ENCODE measurements at regions not wholly inside any gene's neighbourhood (a gene's known extent, or its start where the extent isn't known, plus 50 kb on each side); places are given as distances from the start of the nearest gene placed in this dataset.

GRCh38 chr14:41034969-41035368, 571.7 kb upstream of the LRFN5 start:
- POLR2A ChIA-PET (ENCODE audit: low non-redundant PET), result no interaction called here
- TF ChIP-seq, protein P1, sequence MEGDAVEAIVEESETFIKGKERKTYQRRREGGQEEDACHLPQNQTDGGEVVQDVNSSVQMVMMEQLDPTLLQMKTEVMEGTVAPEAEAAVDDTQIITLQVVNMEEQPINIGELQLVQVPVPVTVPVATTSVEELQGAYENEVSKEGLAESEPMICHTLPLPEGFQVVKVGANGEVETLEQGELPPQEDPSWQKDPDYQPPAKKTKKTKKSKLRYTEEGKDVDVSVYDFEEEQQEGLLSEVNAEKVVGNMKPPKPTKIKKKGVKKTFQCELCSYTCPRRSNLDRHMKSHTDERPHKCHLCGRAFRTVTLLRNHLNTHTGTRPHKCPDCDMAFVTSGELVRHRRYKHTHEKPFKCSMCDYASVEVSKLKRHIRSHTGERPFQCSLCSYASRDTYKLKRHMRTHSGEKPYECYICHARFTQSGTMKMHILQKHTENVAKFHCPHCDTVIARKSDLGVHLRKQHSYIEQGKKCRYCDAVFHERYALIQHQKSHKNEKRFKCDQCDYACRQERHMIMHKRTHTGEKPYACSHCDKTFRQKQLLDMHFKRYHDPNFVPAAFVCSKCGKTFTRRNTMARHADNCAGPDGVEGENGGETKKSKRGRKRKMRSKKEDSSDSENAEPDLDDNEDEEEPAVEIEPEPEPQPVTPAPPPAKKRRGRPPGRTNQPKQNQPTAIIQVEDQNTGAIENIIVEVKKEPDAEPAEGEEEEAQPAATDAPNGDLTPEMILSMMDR (conservative IDR thresholded peaks at IDR 0.05; ENCODE audit: low read depth), result no peak
- no peak for DNase-seq (ENCODE audit: low spot score)
- CTCF ChIA-PET, result no interaction called here
- H3K27ac ChIP-seq, result no peak overlapping the region

- POLR2A ChIA-PET (ENCODE audit: low non-redundant PET), result no interaction called here
- CTCF ChIA-PET, result no interaction called here
- no peak for DNase-seq (ENCODE audit: low spot score)
- H3K27ac ChIP-seq, result no peak overlapping the region
- TF ChIP-seq, protein P1 (conservative IDR thresholded peaks at IDR 0.05; ENCODE audit: low read depth), result no peak
Measured at GRCh38 chr14:41022932-41023331, 583.7 kb upstream of the LRFN5 start.

DNA sequence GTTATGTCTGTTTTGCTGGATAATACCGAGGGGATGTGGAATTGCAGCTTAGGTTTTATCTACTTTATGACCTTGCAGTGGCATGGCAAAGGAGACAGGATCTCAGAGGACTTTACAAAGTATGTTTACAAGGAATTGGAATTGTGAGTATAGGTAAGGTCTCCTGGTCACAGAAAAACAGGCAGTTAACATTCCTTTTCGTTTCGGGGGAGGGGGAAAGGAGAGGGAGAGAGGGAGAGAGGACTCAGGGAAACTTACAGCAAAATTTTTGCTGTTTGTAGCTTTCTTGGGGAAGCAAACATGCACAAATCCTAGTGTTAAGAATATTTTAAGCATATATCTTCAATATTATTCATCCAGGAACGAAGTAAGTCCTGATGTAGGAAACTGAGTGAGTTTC, 590.5 kb upstream of the LRFN5 start:
- CTCF ChIA-PET, result no interaction called here
- POLR2A ChIA-PET (ENCODE audit: low non-redundant PET), result no interaction called here
- no peak for DNase-seq (ENCODE audit: low spot score)
- H3K27ac ChIP-seq, result no peak overlapping the region
- TF ChIP-seq, protein P1 (conservative IDR thresholded peaks at IDR 0.05; ENCODE audit: low read depth), result no peak

- DNase-seq (ENCODE audit: low spot score), result no peak
- POLR2A ChIA-PET (ENCODE audit: low non-redundant PET), result no interaction called here
- no peak overlapping the region for H3K27ac ChIP-seq
- CTCF ChIA-PET, result no interaction called here
- TF ChIP-seq, protein P1 (conservative IDR thresholded peaks at IDR 0.05; ENCODE audit: low read depth), result no peak
Measured at GRCh38 chr14:41000350-41000749, 606.3 kb upstream of the LRFN5 start.

GRCh38 chr14:40989260-40989659, 617.4 kb upstream of the LRFN5 start:
- ChIA-PET CTCF (interaction anchor here (0.7 kb wide), 1 partner anchor 318 kb away, joined by 3 read pairs; no protein-coding TSS in a partner anchor), POLR2A (ENCODE audit: low non-redundant PET) (no interaction called here)
- no peak overlapping the region for H3K27ac ChIP-seq

GRCh38 chr14:40987481-40987880, 619.2 kb upstream of the LRFN5 start:
- ChIA-PET POLR2A (ENCODE audit: low non-redundant PET) (no interaction called here), CTCF (no interaction called here)
- TF ChIP-seq, protein P1 (conservative IDR thresholded peaks at IDR 0.05; ENCODE audit: low read depth), result no peak

More at GRCh38 chr14:40989260-40989659, 617.4 kb upstream of the LRFN5 start:
- TF ChIP-seq, protein P1 (conservative IDR thresholded peaks at IDR 0.05; ENCODE audit: low read depth), result no peak
- DNase-seq (ENCODE audit: low spot score), result no peak

GRCh38 chr14:40986655-40987054, 620.0 kb upstream of the LRFN5 start:
- H3K27ac ChIP-seq, result no peak overlapping the region
- ChIA-PET POLR2A (ENCODE audit: low non-redundant PET) (no interaction called here), CTCF (interaction anchor here (0.6 to 0.7 kb wide), 2 partner anchors 799 to 1012 kb away, joined by 4 to 10 read pairs; no protein-coding TSS in a partner anchor)
- TF ChIP-seq, protein P1 (conservative IDR thresholded peaks at IDR 0.05; ENCODE audit: low read depth), result no peak
- DNase-seq (ENCODE audit: low spot score), result no peak

More at GRCh38 chr14:40987481-40987880, 619.2 kb upstream of the LRFN5 start:
- no peak for DNase-seq (ENCODE audit: low spot score)
- H3K27ac ChIP-seq, result no peak overlapping the region

Data from RWPE1 (cell line).